Ascending aorta (tissue), 2 donors: ENCODE measurements at regions not wholly inside any gene's neighbourhood (a gene's known extent, or its start where the extent isn't known, plus 50 kb on each side); places are given as distances from the start of the nearest gene placed in this dataset.

ENCODE experiments used
- DNase-seq, 2 donors: peaks; one replicate each; pipeline ENCODE4 v3.0.0-alpha.2; 2019; ENCODE audit warnings: low spot score in 2 of 2
- H3K27ac ChIP-seq, 2 donors: fragments of 200-600 bp; sonication (generic); one replicate each; pipeline ENCODE4 v1.5.1; 2016 to 2017; ENCODE audit warnings: mild to moderate bottlenecking in 1 of 2
- H3K27me3 ChIP-seq: fragments of 200-600 bp; sonication (generic); one replicate; pipeline ENCODE4 v1.5.1; 2017
- H3K36me3 ChIP-seq, 2 donors: fragments of 200-600 bp; sonication (generic); one replicate each; pipeline ENCODE4 v1.5.1; 2016
- H3K4me1 ChIP-seq, 2 donors: fragments of 200-600 bp; sonication (generic); one replicate each; pipeline ENCODE4 v1.5.1; 2016 to 2017; ENCODE audit warnings: mild to moderate bottlenecking in 1 of 2
- H3K4me3 ChIP-seq, 2 donors: fragments of 200-600 bp; sonication (generic); one replicate each; pipeline ENCODE4 v1.5.1; 2016 to 2017; ENCODE audit warnings: mild to moderate bottlenecking in 1 of 2
- H3K9me3 ChIP-seq, 2 donors: fragments of 200-600 bp; sonication (generic); one replicate each; pipeline ENCODE4 v1.5.1; 2016
- intact Hi-C: fragments of 100-400 bp; cut with DNase I; formaldehyde crosslinking; loops from one replicate; pipeline ENCODE4 v1.15.1; 2023
- TF ChIP-seq, protein P1 (sequence below), 3 experiments: fragments of 200-600 bp in 2 of 3; fragments of 450-650 bp in 1 of 3; sonication (generic) in 2 of 3; IDR thresholded peaks; one replicate each; pipeline ENCODE4 v1.5.1; 2016 to 2019; ENCODE audit warnings: antibody characterized with exemption in 3 of 3, mild to moderate bottlenecking in 1 of 3, moderate library complexity in 1 of 3

DNA sequence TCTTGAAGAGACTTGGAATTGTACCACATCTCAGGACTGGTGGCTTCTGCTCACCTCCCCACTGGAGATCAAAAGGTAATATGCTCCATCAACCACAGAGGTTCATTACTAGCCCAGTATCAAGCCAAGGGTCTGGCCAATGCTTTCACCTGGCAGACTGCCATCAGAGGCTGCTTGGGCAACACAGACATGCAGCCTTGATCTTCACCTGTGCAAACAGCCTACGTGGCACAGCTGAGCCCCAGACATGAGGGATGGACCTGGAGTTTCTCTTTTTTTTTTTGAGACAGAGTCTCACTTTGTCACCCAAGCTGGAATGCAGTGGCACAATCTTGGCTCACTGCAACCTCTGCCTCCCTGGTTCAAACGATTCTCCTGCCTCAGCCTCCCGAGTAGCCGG is 105.6 kb upstream of the HES1 start:
- TF ChIP-seq, protein P1, sequence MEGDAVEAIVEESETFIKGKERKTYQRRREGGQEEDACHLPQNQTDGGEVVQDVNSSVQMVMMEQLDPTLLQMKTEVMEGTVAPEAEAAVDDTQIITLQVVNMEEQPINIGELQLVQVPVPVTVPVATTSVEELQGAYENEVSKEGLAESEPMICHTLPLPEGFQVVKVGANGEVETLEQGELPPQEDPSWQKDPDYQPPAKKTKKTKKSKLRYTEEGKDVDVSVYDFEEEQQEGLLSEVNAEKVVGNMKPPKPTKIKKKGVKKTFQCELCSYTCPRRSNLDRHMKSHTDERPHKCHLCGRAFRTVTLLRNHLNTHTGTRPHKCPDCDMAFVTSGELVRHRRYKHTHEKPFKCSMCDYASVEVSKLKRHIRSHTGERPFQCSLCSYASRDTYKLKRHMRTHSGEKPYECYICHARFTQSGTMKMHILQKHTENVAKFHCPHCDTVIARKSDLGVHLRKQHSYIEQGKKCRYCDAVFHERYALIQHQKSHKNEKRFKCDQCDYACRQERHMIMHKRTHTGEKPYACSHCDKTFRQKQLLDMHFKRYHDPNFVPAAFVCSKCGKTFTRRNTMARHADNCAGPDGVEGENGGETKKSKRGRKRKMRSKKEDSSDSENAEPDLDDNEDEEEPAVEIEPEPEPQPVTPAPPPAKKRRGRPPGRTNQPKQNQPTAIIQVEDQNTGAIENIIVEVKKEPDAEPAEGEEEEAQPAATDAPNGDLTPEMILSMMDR (IDR thresholded peaks at IDR 0.05): no peak
- Histone ChIP-seq H3K9me3 (no peaks in the 10 kb centered on the region), H3K27ac (no peak overlapping the region), H3K4me3 (no peak overlapping the region), H3K27me3 (no peaks in the 10 kb centered on the region), H3K36me3 (no peaks in the 10 kb centered on the region), H3K4me1 (no peaks in the 10 kb centered on the region)
- DNase-seq: no peak
- intact Hi-C loops: no loop called here

DNA sequence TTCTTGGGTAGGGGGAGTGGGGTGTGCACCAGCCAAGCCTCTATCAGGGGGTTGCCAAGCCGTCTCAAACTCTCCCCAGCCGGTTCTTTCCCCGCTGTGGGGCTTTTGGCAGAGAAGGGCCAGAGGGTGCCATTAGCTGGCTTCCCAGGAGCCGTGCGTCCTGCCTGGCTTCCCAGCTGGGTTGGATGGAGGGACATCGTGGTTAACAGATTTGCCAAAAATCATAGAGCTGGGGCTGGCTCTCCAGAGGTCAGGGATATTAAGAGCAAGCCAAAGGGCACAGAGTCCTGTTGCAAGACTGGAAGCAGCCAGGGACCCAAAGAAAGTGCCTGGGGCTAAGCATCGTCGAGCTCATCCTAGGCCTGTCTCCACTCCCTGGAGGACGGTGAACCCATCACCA is 104.6 kb upstream of the HES1 start:
- DNase-seq: no peak
- intact Hi-C loops: no loop called here
- TF ChIP-seq, protein P1 (IDR thresholded peaks at IDR 0.05): no peak
- Histone ChIP-seq H3K36me3 (no peaks in the 10 kb centered on the region), H3K27ac (no peak overlapping the region), H3K4me1 (no peaks in the 10 kb centered on the region), H3K9me3 (no peaks in the 10 kb centered on the region), H3K4me3 (no peak overlapping the region), H3K27me3 (no peaks in the 10 kb centered on the region)

DNA sequence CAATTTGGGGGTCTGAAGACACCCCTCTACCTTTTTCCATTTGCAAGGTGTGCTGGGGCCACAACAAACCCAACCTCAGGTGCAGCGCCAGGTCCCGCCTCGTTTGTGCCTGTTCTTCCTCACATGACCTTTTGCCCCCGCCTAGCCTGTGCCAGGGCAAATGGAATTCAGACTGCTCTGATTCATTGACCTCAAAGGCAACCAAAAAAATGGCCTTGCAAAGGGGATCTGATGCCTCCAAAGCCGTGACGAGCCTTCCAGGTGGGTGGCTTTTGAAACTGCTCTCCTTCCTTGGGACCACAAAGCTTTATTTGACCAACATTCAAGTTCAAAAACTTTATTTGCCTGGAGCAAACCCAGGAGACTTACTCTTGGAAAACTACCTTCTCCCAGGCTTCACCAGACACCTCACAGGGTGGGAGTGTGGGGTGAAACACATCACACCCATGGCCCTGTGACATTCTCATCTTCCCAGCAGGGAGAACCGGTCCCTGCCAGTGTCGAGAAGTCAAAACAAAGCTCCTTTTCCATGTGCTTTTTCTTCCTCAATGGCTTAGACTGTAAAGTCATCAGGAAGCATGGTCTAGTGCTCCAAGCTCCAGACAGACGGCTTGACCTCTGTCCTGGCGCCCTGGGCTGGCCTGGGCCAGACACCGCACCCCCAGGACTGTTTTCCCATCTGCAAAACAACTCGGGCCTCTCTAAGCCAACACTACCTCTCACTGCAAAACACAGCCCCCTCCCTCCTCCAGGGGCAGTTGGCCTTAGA is 103.9 kb upstream of the HES1 start:
- no peaks in the 10 kb centered on the region for H3K36me3 ChIP-seq
- no peak for DNase-seq
- H3K9me3 ChIP-seq: no peaks in the 10 kb centered on the region
- intact Hi-C loops: no loop called here
- H3K4me3 ChIP-seq: no peak overlapping the region
- TF ChIP-seq, protein P1 (IDR thresholded peaks at IDR 0.05): no peak
- H3K4me1 ChIP-seq: no peaks in the 10 kb centered on the region
- no peaks in the 10 kb centered on the region for H3K27me3 ChIP-seq
- H3K27ac ChIP-seq: no peak overlapping the region

DNA sequence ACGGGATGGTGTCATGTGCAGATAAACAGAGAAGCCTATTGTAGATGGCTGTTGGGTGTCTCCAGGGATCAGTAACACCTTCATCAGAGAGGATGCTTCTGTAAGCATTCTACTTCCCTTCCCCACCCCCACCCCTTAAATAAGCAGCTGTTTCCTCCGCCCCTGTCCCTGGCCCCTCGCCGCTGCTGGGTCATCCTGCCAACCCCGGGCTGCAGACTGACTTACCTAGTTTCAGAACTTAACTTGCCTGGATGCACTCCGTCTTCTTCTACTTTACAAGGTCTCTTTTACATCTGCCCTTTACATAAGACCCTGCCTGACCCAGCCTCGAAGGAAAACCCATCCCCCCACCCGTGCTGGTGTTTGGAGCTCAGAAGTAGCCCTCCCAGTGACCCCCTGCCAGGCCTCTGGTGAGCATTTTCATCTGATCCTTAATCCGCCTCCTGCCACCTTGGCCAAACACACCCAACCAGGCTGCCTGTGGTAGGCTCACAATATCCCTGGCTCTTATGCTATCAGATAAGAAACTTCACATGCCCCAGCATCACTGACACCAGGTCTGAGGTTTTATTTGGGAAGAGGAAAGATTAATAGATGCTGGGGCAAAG is 103.0 kb upstream of the HES1 start:
- no peak for DNase-seq
- H3K4me3 ChIP-seq: no peak overlapping the region
- no peaks in the 10 kb centered on the region for H3K4me1 ChIP-seq
- H3K27ac ChIP-seq: no peak overlapping the region
- TF ChIP-seq, protein P1 (IDR thresholded peaks at IDR 0.05): no peak
- intact Hi-C loops: no loop called here
- H3K27me3 ChIP-seq: no peaks in the 10 kb centered on the region
- H3K9me3 ChIP-seq: no peaks in the 10 kb centered on the region
- H3K36me3 ChIP-seq: no peaks in the 10 kb centered on the region

DNA sequence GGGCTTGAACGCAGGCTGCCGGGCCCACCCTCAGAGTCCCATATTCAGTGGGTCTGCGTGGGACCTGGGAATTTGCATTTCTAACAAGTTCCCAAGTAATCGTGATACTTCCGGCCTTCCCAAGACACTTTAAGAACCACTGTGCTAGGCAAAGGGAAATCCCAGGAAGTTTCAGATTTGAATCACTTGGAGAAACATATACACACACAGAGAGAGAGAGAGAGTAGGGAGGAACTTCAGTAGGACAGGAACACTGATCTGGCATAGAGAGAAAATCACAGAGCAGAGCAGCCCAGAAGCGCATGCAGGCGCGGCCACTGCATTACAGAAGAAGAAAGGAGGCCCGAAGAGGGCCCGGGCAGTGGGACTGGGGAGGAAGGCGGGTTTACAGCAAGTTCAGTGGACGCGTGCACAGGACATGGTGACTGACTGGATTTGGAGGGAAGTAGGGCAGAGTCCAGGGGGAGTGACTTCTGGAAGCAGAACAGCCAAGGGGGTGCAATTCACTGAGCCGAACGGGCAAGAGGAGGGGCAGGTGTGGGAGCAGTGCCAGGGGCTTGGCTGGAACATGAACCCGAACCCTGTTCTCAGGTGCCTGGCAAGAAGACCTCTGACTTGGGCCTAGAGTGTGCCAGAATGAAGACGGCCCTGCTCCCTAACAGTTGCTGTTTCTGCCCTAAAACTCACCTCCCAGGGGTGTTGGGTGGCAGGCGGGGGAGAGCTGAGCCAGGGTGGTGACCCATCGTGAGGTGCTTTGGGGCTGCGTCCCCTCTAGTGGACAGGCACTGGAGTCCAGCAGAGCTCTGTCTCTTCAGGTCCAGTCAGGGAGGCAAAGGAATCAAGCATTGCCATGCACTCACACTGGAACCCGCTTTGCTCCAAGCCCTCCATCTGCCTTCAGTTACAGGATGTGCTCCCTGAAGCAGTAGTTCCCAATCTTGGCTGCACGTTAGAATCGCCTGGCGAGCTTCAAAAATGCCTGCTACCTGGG is 101.3 kb upstream of the HES1 start:
- no peaks in the 10 kb centered on the region for H3K9me3 ChIP-seq
- TF ChIP-seq, protein P1 (IDR thresholded peaks at IDR 0.05): no peak
- DNase-seq: no peak
- intact Hi-C loops: no loop called here
- no peaks in the 10 kb centered on the region for H3K36me3 ChIP-seq
- no peak overlapping the region for H3K4me3 ChIP-seq
- H3K4me1 ChIP-seq: no peaks in the 10 kb centered on the region
- no peak overlapping the region for H3K27ac ChIP-seq
- no peaks in the 10 kb centered on the region for H3K27me3 ChIP-seq
